ENCODE measurements at regions not wholly inside any gene's neighbourhood (a gene's known extent, or its start where the extent isn't known, plus 50 kb on each side); places are given as distances from the start of the nearest gene placed in this dataset.
A peak's percentile ranks its signal among the peaks of the same experiment; 100 is the strongest.

- POLR2A ChIA-PET: no interaction called here
- CTCF ChIA-PET: interaction anchor here (1.1 kb wide), 1 partner anchor 436 kb away, joined by 4 read pairs; no protein-coding TSS in a partner anchor
- TF ChIP-seq FOXM1 (IDR thresholded peaks at IDR 0.05; ENCODE audit: borderline replicate concordance): no peak
Measured at GRCh38 chr4:167717495-167717894, 374.8 kb upstream of the ANXA10 start.

GRCh38 chr4:167721617-167722486 lies 370.5 kb upstream of the ANXA10 start:
- TF ChIP-seq HDGF (IDR thresholded peaks at IDR 0.05; ENCODE audit: borderline replicate concordance) (no peak), FOXK2 (IDR thresholded peaks at IDR 0.05) (no peak), FOXA1 (IDR thresholded peaks at IDR 0.05) (no peak), ZNF384 (IDR thresholded peaks at IDR 0.05) (no peak), SP1 (IDR thresholded peaks at IDR 0.05) (no peak), PKNOX1 (IDR thresholded peaks at IDR 0.05) (no peak), SUZ12 (IDR thresholded peaks at IDR 0.05) (no peak), ELF4 (IDR thresholded peaks at IDR 0.05) (no peak), NFRKB (IDR thresholded peaks at IDR 0.05) (no peak), CTBP1 (IDR thresholded peaks at IDR 0.05; ENCODE audit: borderline replicate concordance) (no peak), L3MBTL2 (conservative IDR thresholded peaks at IDR 0.05) (no peak), LEF1 (IDR thresholded peaks at IDR 0.05; ENCODE audit: borderline replicate concordance) (no peak), BHLHE40 (IDR thresholded peaks at IDR 0.05; ENCODE audit: borderline replicate concordance) (no peak), FOXM1 (IDR thresholded peaks at IDR 0.05; ENCODE audit: borderline replicate concordance) (no peak), TARDBP (IDR thresholded peaks at IDR 0.05) (no peak), ARNT (IDR thresholded peaks at IDR 0.05) (no peak)
- CTCF ChIA-PET: no interaction called here
- POLR2A ChIA-PET: no interaction called here

More at GRCh38 chr4:167717495-167717894, 374.8 kb upstream of the ANXA10 start:
- no peak for DNase-seq (ENCODE audit: extremely low spot score)

GRCh38 chr4:167722487-167722808 lies 369.9 kb upstream of the ANXA10 start:
- TF ChIP-seq L3MBTL2 (conservative IDR thresholded peaks at IDR 0.05): no peak
- TF ChIP-seq PKNOX1 (IDR thresholded peaks at IDR 0.05): peak; percentile 33; the same call in 1 of the 2 replicates
- no peak for TF ChIP-seq SUZ12 (IDR thresholded peaks at IDR 0.05)
- ChIA-PET POLR2A (no interaction called here), CTCF (no interaction called here)
- no peak for DNase-seq (ENCODE audit: extremely low spot score)

More at GRCh38 chr4:167721617-167722486, 370.5 kb upstream of the ANXA10 start:
- no peak for DNase-seq (ENCODE audit: extremely low spot score)

- TF ChIP-seq SP1 (IDR thresholded peaks at IDR 0.05) (no peak), ZNF384 (IDR thresholded peaks at IDR 0.05) (no peak), L3MBTL2 (conservative IDR thresholded peaks at IDR 0.05) (no peak)
- POLR2A ChIA-PET: no interaction called here
- DNase-seq (ENCODE audit: extremely low spot score): no peak
- CTCF ChIA-PET: no interaction called here
Measured at GRCh38 chr4:167724941-167725340, 367.4 kb upstream of the ANXA10 start.

GRCh38 chr4:167730769-167731168 lies 361.6 kb upstream of the ANXA10 start:
- no peak for DNase-seq (ENCODE audit: extremely low spot score)
- TF ChIP-seq SUZ12 (IDR thresholded peaks at IDR 0.05) (no peak), TARDBP (IDR thresholded peaks at IDR 0.05) (no peak), BHLHE40 (IDR thresholded peaks at IDR 0.05; ENCODE audit: borderline replicate concordance) (no peak), ELF4 (IDR thresholded peaks at IDR 0.05) (no peak), FOXM1 (IDR thresholded peaks at IDR 0.05; ENCODE audit: borderline replicate concordance) (no peak), CTBP1 (IDR thresholded peaks at IDR 0.05; ENCODE audit: borderline replicate concordance) (no peak), L3MBTL2 (conservative IDR thresholded peaks at IDR 0.05) (no peak), LEF1 (IDR thresholded peaks at IDR 0.05; ENCODE audit: borderline replicate concordance) (no peak), ZNF384 (IDR thresholded peaks at IDR 0.05) (no peak), SP1 (IDR thresholded peaks at IDR 0.05) (no peak)
- CTCF ChIA-PET: no interaction called here
- POLR2A ChIA-PET: no interaction called here

GRCh38 chr4:167745024-167745687 lies 347.2 kb upstream of the ANXA10 start:
- ChIA-PET POLR2A (no interaction called here), CTCF (no interaction called here)
- TF ChIP-seq ARNT (IDR thresholded peaks at IDR 0.05) (no peak), CTBP1 (IDR thresholded peaks at IDR 0.05; ENCODE audit: borderline replicate concordance) (no peak), L3MBTL2 (conservative IDR thresholded peaks at IDR 0.05) (no peak), NFRKB (IDR thresholded peaks at IDR 0.05) (no peak), TARDBP (IDR thresholded peaks at IDR 0.05) (no peak), FOXA1 (IDR thresholded peaks at IDR 0.05) (no peak), ZNF384 (IDR thresholded peaks at IDR 0.05) (no peak), SP1 (IDR thresholded peaks at IDR 0.05) (no peak), PKNOX1 (IDR thresholded peaks at IDR 0.05) (no peak), BHLHE40 (IDR thresholded peaks at IDR 0.05; ENCODE audit: borderline replicate concordance) (no peak), LEF1 (IDR thresholded peaks at IDR 0.05; ENCODE audit: borderline replicate concordance) (no peak), HDGF (IDR thresholded peaks at IDR 0.05; ENCODE audit: borderline replicate concordance) (no peak), ELF4 (IDR thresholded peaks at IDR 0.05) (no peak), SUZ12 (IDR thresholded peaks at IDR 0.05) (no peak), FOXM1 (IDR thresholded peaks at IDR 0.05; ENCODE audit: borderline replicate concordance) (no peak)
- no peak for DNase-seq (ENCODE audit: extremely low spot score)
